GM06990 (cell line): ENCODE measurements at regions not wholly inside any gene's neighbourhood (a gene's known extent, or its start where the extent isn't known, plus 50 kb on each side); places are given as distances from the start of the nearest gene placed in this dataset.

ENCODE experiments used
- DNase-seq: peaks from one replicate; pipeline ENCODE4 v3.0.0-alpha.2; 2011; ENCODE audit not compliant: insufficient read length; ENCODE audit errors: extremely low read depth
- H3K27me3 ChIP-seq: replicated peaks from 2 replicates; pipeline ENCODE4 v1.6.0; 2011; ENCODE audit warnings: low read length; ENCODE audit not compliant: control insufficient read depth, insufficient read depth
- H3K36me3 ChIP-seq: 2 replicates; pipeline ENCODE4 v1.5.1; 2011; ENCODE audit warnings: low read length; ENCODE audit not compliant: control insufficient read depth, insufficient read depth
- H3K4me3 ChIP-seq: replicated peaks from 2 replicates; pipeline ENCODE4 v1.5.1; 2011; ENCODE audit warnings: low read depth, mild to moderate bottlenecking, control low read depth, low read length
- CTCF ChIP-seq: IDR thresholded peaks from 2 replicates; pipeline ENCODE4 v1.5.1; 2011; ENCODE audit warnings: low read length, control low read depth, mild to moderate bottlenecking, inconsistent platforms; ENCODE audit not compliant: insufficient read depth, poor library complexity, severe bottlenecking

GRCh38 chr1:213931836-213932235 lies 55.9 kb upstream of the PROX1 start:
- no peak overlapping the region for H3K4me3 ChIP-seq
- DNase-seq: no peak
- H3K27me3 ChIP-seq: no peaks in the 10 kb centered on the region; the same call in 1 of the 2 replicates
- H3K36me3 ChIP-seq: no peaks in the 10 kb centered on the region
- TF ChIP-seq CTCF: no peak

GRCh38 chr1:213933336-213933735 lies 54.4 kb upstream of the PROX1 start:
- TF ChIP-seq CTCF: no peak
- Histone ChIP-seq H3K27me3 (no peaks in the 10 kb centered on the region), H3K36me3 (no peaks in the 10 kb centered on the region), H3K4me3 (no peak overlapping the region)
- no peak for DNase-seq

GRCh38 chr1:213934649-213935048 lies 53.1 kb upstream of the PROX1 start:
- no peak for DNase-seq
- Histone ChIP-seq H3K36me3 (no peaks in the 10 kb centered on the region), H3K27me3 (no peaks in the 10 kb centered on the region), H3K4me3 (no peak overlapping the region)
- TF ChIP-seq CTCF: no peak

- TF ChIP-seq CTCF: no peak
- no peak for DNase-seq
- Histone ChIP-seq H3K4me3 (no peak overlapping the region), H3K36me3 (no peaks in the 10 kb centered on the region), H3K27me3 (no peaks in the 10 kb centered on the region)
Observed at GRCh38 chr1:213936571-213936970, 51.2 kb upstream of the PROX1 start.
